Stimulated activated naive CD8-positive, alpha-beta T cell treated with anti-CD3 and anti-CD28 coated beads, Interleukin-15, Interleukin-2, amounts not matched to agents 100 U/mL and 50 U/mL, for 24 hours (primary cell): ENCODE measurements at regions not wholly inside any gene's neighbourhood (a gene's known extent, or its start where the extent isn't known, plus 50 kb on each side); places are given as distances from the start of the nearest gene placed in this dataset.
A peak's percentile ranks its signal among the peaks of the same experiment; 100 is the strongest.

Experiments used
- ATAC-seq: fragments of 150-1000 bp; cut with Tn5 transposase; one replicate; pipeline ENCODE4 v1.10.0; 2021
- DNase-seq: peaks from one replicate; pipeline ENCODE4 v3.0.0; 2021

DNA sequence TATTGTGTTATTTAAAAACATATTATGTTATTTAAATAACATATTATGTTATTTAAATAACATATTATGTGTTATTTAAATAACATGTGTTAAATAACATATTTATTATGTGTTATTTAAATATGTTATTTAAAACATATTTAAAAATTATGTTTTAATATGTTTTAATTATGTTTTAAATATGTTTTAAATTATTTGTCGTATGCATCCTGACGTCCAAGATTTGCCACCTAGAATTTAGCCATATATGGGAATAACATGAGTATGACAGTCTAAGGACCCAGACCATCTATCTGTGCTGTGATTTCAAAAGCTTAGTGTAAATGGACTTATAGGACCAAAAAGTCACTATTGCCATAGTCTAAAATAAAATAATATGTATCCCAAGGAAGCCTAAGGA is 484.3 kb upstream of the KLHL29 start:
- ATAC-seq, result no peak
- DNase-seq, result no peak

DNA sequence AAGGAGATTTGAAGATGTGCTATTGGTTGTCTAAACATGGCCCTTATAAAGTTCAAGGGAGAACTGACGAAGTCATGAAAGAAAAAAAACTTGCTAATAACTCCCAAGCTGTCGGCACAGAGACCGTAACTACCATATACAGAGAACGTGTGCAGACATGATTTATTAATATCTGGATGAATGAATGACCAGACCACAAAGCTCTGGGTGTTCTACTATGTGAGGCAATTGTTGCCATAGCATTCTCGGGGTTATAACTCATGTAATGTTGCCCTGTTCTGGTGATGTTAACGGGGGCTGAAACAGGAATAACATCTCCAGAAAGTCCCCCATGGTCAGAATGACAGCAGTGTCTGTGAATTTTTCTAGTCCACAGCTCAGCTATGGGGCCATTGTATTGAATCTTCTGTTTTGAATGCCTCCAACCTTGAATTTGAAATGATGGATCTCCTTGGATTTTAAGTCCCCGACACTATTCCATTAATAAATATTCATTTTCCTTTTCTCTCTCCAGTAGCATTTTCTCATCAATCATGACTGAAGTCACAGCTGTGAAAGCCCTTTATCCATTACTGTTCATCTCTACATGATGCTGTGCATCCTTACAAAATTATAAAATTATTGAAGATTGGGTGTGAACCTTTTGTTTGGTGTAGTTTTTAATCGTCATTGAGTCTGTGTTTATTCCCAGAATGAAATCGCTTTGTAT is 483.4 kb upstream of the KLHL29 start:
- ATAC-seq (no peak), DNase-seq (no peak)

- DNase-seq (no peak), ATAC-seq (no peak)
Measured at GRCh38 chr2:22902180-22902550, 482.8 kb upstream of the KLHL29 start.

DNA sequence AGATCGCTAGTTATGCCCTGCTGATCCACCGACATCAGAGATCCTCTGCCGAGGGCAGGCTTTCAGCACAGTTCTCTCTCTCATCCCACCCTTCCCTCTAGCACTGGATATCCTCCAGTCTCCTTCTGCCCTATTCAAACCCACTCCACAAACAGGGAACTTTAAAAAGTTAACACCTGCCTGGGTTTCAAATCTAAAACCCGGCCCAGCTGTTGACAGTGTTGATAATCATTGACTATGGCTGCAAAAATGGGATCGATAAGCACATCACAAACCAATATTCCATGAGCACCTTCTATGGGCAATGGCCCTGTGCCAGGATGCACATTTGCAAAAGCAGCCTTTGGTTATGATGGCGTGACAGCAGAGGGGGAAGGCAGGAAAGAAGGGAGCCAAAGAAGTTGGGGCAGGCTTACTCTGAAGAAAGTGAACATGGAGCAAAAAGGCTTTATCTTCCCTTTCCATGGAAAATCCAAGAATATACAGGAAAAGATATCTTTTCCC is 482.3 kb upstream of the KLHL29 start:
- ATAC-seq (no peak), DNase-seq (no peak)

DNA sequence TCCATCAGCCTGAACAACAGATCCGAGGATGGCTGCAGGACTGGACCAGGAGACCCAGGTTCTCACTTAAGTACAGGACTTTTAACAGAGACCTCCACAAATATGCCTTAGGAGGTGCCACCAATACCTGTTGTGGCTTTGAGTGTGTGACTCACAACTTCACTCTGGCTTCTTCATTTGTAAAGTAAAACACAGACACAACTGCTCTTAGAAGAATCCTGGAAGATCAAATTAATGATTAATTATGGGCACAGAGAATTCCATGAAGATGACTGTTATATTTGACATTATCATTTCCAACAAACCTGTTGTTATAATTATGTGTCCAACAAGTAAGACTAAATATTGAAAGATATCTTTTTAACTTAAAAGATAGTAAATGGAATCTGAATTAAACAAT is 481.4 kb upstream of the KLHL29 start:
- ATAC-seq (no peak), DNase-seq (no peak)

- no peak for ATAC-seq
- DNase-seq, result peak; percentile 23
Measured at GRCh38 chr2:22904126-22904684, 480.8 kb upstream of the KLHL29 start.

GRCh38 chr2:22907330-22907729 is 477.6 kb upstream of the KLHL29 start:
- no peak for ATAC-seq

GRCh38 chr2:22912398-22912797 is 472.6 kb upstream of the KLHL29 start:
- no peak for ATAC-seq
- no peak for DNase-seq

More at GRCh38 chr2:22907330-22907729, 477.6 kb upstream of the KLHL29 start:
- DNase-seq, result no peak

- ATAC-seq (no peak), DNase-seq (no peak)
Measured at GRCh38 chr2:22929998-22930397, 455.0 kb upstream of the KLHL29 start.

DNA sequence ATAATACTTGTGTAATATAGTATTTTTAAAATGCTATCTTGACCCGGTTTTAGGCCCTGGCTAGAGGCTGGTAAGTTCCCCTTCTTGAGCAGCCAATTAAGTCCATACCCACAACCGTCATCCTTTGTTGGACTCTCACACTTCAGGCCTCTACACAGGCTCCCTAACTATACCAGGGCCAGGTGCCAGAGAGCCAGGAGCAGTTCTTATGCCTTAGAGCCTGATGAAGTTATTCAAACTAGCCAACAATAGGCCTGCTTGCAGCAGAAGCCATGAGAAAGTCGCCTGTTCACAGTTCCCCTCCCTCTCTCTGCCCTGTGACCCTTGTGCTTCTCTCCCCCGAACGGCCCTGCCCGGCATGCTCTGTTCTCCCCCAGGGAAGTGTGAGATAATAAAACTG is 454.2 kb upstream of the KLHL29 start:
- ATAC-seq (no peak), DNase-seq (no peak)

GRCh38 chr2:22932288-22932687 is 452.7 kb upstream of the KLHL29 start:
- ATAC-seq (no peak), DNase-seq (no peak)

GRCh38 chr2:22934747-22935146 is 450.2 kb upstream of the KLHL29 start:
- ATAC-seq (no peak), DNase-seq (no peak)

DNA sequence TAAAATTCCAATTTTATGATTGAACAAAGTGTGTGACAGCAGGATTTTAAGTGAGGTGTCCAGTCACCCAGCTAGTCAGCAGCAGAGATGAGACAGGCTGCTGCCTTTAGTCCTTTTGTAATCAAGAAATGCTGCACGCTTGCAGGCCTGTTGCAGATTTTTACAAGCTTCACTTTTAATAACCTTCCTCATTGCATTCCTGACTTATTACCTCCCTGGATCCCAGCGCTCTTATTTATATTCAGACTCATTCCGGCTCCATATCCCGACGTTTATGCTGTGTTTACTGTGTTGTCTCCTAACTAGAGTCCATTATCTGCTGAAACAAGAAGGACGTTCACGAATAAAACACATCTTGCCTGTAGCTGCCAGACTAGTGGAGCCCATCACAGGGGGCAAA is 442.5 kb upstream of the KLHL29 start:
- ATAC-seq, result no peak
- DNase-seq, result no peak

- DNase-seq (no peak), ATAC-seq (no peak)
Measured at GRCh38 chr2:22944143-22944542, 440.8 kb upstream of the KLHL29 start.

GRCh38 chr2:22946553-22946952 is 438.4 kb upstream of the KLHL29 start:
- no peak for ATAC-seq
- DNase-seq, result no peak

DNA sequence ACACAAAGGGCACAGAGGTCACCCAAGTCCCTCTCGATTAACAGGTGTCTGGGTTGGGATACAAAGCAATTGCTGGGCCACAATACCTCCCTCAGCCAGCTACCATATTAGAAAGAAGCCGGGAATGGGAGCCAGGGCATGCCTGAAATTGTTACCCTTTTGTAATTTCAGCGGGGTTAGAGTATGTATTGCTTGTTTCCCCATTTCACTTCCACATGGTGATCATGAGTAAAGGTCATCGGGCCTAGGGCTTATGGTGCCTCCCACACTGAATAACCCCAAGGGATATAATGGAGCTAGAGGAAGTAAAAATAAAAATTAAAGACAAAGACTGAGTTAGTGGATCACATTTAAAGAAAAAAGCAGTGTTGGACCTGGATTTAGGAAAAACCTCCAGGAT is 437.2 kb upstream of the KLHL29 start:
- DNase-seq (no peak), ATAC-seq (no peak)

DNA sequence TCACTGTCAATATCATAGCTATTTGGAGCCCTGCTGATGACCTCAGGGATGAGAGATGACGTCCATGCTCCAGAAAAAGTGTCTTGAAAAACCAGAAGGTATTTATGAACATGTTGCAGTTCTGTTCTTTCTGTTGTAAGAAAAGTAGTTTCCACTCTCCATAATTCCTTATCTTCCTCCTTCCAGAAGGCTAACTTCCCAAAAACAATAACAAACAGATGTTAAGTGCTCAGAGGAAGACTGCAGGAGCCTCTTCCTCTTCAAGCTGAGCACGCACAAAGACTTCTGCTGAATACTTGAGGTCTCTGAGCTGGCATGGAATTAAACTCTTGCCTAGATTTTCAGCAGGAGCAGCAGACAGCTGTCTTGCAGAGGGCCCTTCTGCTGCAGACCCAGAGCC is 434.5 kb upstream of the KLHL29 start:
- ATAC-seq (no peak), DNase-seq (no peak)

GRCh38 chr2:22952656-22953225 is 432.2 kb upstream of the KLHL29 start:
- DNase-seq, result no peak
- ATAC-seq, result no peak

GRCh38 chr2:22957446-22957845 is 427.5 kb upstream of the KLHL29 start:
- DNase-seq (no peak), ATAC-seq (no peak)

DNA sequence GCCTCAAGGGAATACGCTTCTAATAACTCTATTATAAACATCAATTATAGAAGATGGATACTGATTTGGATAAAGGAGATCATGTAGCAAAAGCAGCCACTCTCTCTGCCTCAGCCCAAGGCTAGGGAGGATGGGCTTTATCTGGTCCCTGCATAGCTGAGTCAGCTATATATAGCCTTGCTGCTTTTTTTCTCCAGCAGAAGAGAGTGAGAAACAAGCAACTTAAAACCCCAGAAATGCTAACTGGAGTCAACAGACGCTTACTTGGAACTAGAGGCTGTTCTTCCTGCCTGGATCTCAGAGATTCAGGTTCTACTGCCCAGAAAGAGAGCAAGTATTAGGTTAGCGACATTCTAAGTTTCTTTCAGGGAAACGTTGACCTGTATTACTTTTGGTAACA is 426.7 kb upstream of the KLHL29 start:
- ATAC-seq, result no peak

GRCh38 chr2:22967756-22968155 is 417.2 kb upstream of the KLHL29 start:
- ATAC-seq (no peak), DNase-seq (no peak)

More for the DNA sequence above, 426.7 kb upstream of the KLHL29 start:
- no peak for DNase-seq

DNA sequence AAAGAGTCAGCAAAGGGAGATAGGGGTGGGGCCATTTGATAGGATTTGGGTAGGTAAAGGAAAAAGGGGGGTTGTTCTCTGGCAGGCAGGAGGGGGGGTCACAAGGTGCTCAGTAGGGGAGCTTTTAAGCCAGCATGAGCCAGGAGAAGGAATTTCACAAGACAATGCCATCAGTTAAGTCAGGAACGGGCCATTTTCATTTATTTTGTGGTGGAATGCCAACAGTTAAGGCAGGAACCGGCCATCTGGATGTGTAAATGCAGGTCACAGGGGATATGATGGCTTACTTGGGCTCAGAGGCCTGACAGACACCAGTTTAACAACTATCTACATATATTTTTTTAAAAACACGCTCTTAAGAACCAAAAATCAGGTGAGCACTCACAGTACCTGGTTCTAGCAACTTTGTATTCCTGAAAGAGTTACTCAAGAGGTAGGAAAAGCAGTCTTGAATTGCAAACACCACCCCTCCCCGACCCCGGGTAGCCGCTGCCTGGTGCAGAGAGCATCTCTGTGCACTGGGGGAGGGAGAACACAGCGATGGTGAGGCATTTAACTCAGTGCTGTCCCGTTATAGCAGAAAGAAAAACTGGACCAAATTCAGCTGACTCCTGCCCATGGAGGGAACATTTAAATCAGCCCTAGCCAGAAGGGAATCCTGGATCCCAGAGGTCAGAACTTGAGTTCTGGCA is 414.5 kb upstream of the KLHL29 start:
- ATAC-seq, result no peak
- no peak for DNase-seq

DNA sequence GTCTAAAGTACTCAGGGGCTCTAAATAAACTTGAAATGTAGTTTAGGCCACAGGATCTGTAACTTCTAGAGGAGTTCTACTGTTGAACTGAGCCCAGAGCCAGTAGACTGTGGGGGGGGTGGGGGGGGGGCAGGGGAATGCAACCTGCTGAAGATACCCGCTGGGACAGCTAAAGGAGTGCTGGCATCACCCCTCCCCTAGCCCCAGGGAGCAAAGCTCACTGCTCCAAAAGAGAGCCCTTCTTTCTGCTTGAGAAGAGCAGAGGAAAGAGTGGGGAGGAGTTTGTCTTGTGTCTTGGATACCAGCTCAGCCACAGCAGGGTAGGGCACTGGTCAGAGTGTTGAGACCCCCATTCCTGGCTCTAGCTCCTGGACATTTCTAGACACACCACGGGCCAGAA is 414.0 kb upstream of the KLHL29 start:
- ATAC-seq (no peak), DNase-seq (no peak)
